Testis (tissue), 2 donors: ENCODE measurements at regions not wholly inside any gene's neighbourhood (a gene's known extent, or its start where the extent isn't known, plus 50 kb on each side); places are given as distances from the start of the nearest gene placed in this dataset.

Experiments
- DNase-seq: peaks from one replicate; pipeline ENCODE4 v3.0.0-alpha.2; 2019
- H3K27ac ChIP-seq, 2 donors: fragments of 200-600 bp; sonication (generic); one replicate each; pipeline ENCODE4 v1.5.1; 2019
- H3K27me3 ChIP-seq: fragments of 200-600 bp; sonication (generic); one replicate; pipeline ENCODE4 v1.5.1; 2019
- H3K36me3 ChIP-seq: fragments of 200-600 bp; sonication (generic); one replicate; pipeline ENCODE4 v1.5.1; 2017; ENCODE audit warnings: low read depth; ENCODE audit errors: missing control alignments
- H3K4me1 ChIP-seq: fragments of 200-600 bp; sonication (generic); one replicate; pipeline ENCODE4 v1.5.1; 2019
- H3K4me3 ChIP-seq, 2 donors: fragments of 200-600 bp; sonication (generic); one replicate each; pipeline ENCODE4 v1.5.1; 2017 to 2019
- H3K9me3 ChIP-seq: fragments of 200-600 bp; sonication (generic); one replicate; pipeline ENCODE4 v1.5.1; 2017
- POLR2A ChIP-seq: fragments of 450-650 bp; IDR thresholded peaks from one replicate; pipeline ENCODE4 v1.6.1; 2017; ENCODE audit warnings: antibody characterized with exemption, mild to moderate bottlenecking, moderate library complexity
- WGBS, 2 donors: methylation state at CpG; one replicate each; pipeline ENCODE4 v1.1.5; 2018; 5-methylcytosine and 5-hydroxymethylcytosine counted together
- intact Hi-C: fragments of 100-400 bp; cut with DNase I; formaldehyde crosslinking; loops from one replicate; pipeline ENCODE4 v1.15.1; 2023; ENCODE audit warnings: low total_unique reads
- TF ChIP-seq, protein P1 (sequence below), 3 experiments: fragments of 450-650 bp in 2 of 3; fragments of 200-600 bp in 1 of 3; sonication (generic) in 1 of 3; IDR thresholded peaks; one replicate each; pipeline ENCODE4 v1.5.1; 2016 to 2019; ENCODE audit warnings: antibody characterized with exemption in 3 of 3, mild to moderate bottlenecking in 2 of 3, moderate library complexity in 1 of 3

DNA sequence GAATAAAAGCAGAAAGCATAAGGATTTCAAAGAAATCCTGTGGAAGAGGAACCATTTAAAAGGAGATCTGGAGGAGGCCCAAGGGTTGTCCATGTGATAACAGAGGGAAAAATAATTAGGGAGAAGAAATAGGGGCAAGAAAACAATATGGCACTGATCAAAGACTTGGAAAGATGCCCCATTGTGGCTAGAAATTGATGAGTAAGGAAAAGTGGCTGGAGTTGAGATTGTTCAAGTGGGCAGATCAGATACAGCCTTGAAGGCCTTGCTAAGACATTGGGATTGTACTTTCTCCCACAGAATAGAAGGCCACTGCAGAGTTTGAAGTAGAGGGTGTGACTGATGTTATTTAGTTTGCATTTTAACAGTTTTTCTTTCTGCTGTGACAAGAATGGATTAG lies 213.3 kb downstream of the CBLN4 start:
- Histone ChIP-seq H3K4me3 (no peak overlapping the region), H3K27me3 (no peaks in the 10 kb centered on the region), H3K36me3 (no peaks in the 10 kb centered on the region), H3K9me3 (no peaks in the 10 kb centered on the region), H3K27ac (no peak overlapping the region), H3K4me1 (no peaks in the 10 kb centered on the region)
- TF ChIP-seq, protein P1, sequence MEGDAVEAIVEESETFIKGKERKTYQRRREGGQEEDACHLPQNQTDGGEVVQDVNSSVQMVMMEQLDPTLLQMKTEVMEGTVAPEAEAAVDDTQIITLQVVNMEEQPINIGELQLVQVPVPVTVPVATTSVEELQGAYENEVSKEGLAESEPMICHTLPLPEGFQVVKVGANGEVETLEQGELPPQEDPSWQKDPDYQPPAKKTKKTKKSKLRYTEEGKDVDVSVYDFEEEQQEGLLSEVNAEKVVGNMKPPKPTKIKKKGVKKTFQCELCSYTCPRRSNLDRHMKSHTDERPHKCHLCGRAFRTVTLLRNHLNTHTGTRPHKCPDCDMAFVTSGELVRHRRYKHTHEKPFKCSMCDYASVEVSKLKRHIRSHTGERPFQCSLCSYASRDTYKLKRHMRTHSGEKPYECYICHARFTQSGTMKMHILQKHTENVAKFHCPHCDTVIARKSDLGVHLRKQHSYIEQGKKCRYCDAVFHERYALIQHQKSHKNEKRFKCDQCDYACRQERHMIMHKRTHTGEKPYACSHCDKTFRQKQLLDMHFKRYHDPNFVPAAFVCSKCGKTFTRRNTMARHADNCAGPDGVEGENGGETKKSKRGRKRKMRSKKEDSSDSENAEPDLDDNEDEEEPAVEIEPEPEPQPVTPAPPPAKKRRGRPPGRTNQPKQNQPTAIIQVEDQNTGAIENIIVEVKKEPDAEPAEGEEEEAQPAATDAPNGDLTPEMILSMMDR (IDR thresholded peaks at IDR 0.05), result no peak
- no peak for TF ChIP-seq POLR2A
- DNase-seq, result no peak
- intact Hi-C loops, result no loop called here

- H3K9me3 ChIP-seq, result no peaks in the 10 kb centered on the region
- no peaks in the 10 kb centered on the region for H3K27me3 ChIP-seq
- H3K36me3 ChIP-seq, result no peaks in the 10 kb centered on the region
- DNase-seq, result no peak
- 82% methylated on average over 6 of the region's 6 CpGs for WGBS, 2 donors
- H3K4me1 ChIP-seq, result no peaks in the 10 kb centered on the region
- no peak overlapping the region for H3K4me3 ChIP-seq
- H3K27ac ChIP-seq, result no peak overlapping the region
- intact Hi-C loops, result no loop called here
- TF ChIP-seq, protein P1 (IDR thresholded peaks at IDR 0.05), result no peak
- no peak for TF ChIP-seq POLR2A
These were observed 215.1 kb downstream of the CBLN4 start for GRCh38 chr20:55790178-55790577.

- TF ChIP-seq, protein P1 (IDR thresholded peaks at IDR 0.05), result no peak
- TF ChIP-seq POLR2A, result no peak
- whole genome bisulfite sequencing, 2 donors, result 74 to 78% methylated on average over 2 of the region's 2 CpGs
These were observed 221.3 kb downstream of the CBLN4 start for GRCh38 chr20:55784036-55784435.

GRCh38 chr20:55783381-55783780 lies 221.9 kb downstream of the CBLN4 start:
- Histone ChIP-seq H3K27ac (no peak overlapping the region), H3K27me3 (no peaks in the 10 kb centered on the region), H3K4me3 (no peak overlapping the region), H3K36me3 (no peaks in the 10 kb centered on the region), H3K9me3 (no peaks in the 10 kb centered on the region), H3K4me1 (no peaks in the 10 kb centered on the region)
- no peak for DNase-seq
- TF ChIP-seq POLR2A, result no peak
- TF ChIP-seq, protein P1 (IDR thresholded peaks at IDR 0.05), result no peak
- intact Hi-C loops, result no loop called here
- WGBS, 2 donors, result 60 to 71% methylated on average over 3 of the region's 3 CpGs

More at GRCh38 chr20:55784036-55784435, 221.3 kb downstream of the CBLN4 start:
- intact Hi-C loops, result no loop called here
- Histone ChIP-seq H3K27ac (no peak overlapping the region), H3K4me1 (no peaks in the 10 kb centered on the region), H3K9me3 (no peaks in the 10 kb centered on the region), H3K4me3 (no peak overlapping the region), H3K36me3 (no peaks in the 10 kb centered on the region), H3K27me3 (no peaks in the 10 kb centered on the region)
- DNase-seq, result no peak

GRCh38 chr20:55782912-55783253 lies 222.4 kb downstream of the CBLN4 start:
- H3K4me1 ChIP-seq, result no peaks in the 10 kb centered on the region
- intact Hi-C loops, result no loop called here

More at GRCh38 chr20:55782912-55783253, 222.4 kb downstream of the CBLN4 start:
- Histone ChIP-seq H3K36me3 (no peaks in the 10 kb centered on the region), H3K9me3 (no peaks in the 10 kb centered on the region), H3K4me3 (no peak overlapping the region), H3K27ac (no peak overlapping the region), H3K27me3 (no peaks in the 10 kb centered on the region)
- TF ChIP-seq, protein P1 (IDR thresholded peaks at IDR 0.05), result no peak
- TF ChIP-seq POLR2A, result no peak
- WGBS, 2 donors, result 26 to 43% methylated on average over 8 of the region's 8 CpGs
- DNase-seq, result no peak
